Stimulated activated naive B cell treated with anti-CD40 and anti-IgM and Interleukin-4, amounts not matched to agents 10 μg/mL and 1 μg/mL and 100 μg/mL, for 72 hours (primary cell): ENCODE measurements at regions not wholly inside any gene's neighbourhood (a gene's known extent, or its start where the extent isn't known, plus 50 kb on each side); places are given as distances from the start of the nearest gene placed in this dataset.
"Not testable (repeated sequence)": the region's sequence is repeated elsewhere in the genome, so short reads cannot be mapped to it uniquely, and the experiment has no call there.

Source experiments
- ATAC-seq, 2 donors: fragments of 150-1000 bp; cut with Tn5 transposase; replicated peaks; 2 replicates each; pipeline ENCODE4 v1.10.0; 2021; ENCODE audit warnings: moderate library complexity in 1 of 2
- DNase-seq: peaks from one replicate; pipeline ENCODE4 v3.0.0; 2021
- H3K27ac Mint-ChIP-seq: one replicate; pipeline ENCODE4 v1.8.0; 2022; ENCODE audit warnings: mild to moderate bottlenecking, mixed read lengths
- H3K27me3 Mint-ChIP-seq, 2 donors: one replicate each; pipeline ENCODE4 v1.8.0; 2022; ENCODE audit warnings: mixed read lengths in 2 of 2
- H3K36me3 Mint-ChIP-seq, 2 donors: one replicate each; pipeline ENCODE4 v1.8.0; 2022; ENCODE audit warnings: mixed read lengths in 2 of 2, mild to moderate bottlenecking in 1 of 2
- H3K4me1 Mint-ChIP-seq, 2 donors: one replicate each; pipeline ENCODE4 v1.8.0; 2022; ENCODE audit warnings: mixed read lengths in 2 of 2, mild to moderate bottlenecking in 1 of 2
- H3K4me3 Mint-ChIP-seq, 2 donors: one replicate each; pipeline ENCODE4 v1.8.0; 2022; ENCODE audit warnings: mild to moderate bottlenecking in 2 of 2, mixed read lengths in 2 of 2, moderate library complexity in 1 of 2
- H3K9me3 Mint-ChIP-seq, 2 donors: one replicate each; pipeline ENCODE4 v1.8.0; 2022; ENCODE audit warnings: mixed read lengths in 2 of 2, mild to moderate bottlenecking in 1 of 2

DNA sequence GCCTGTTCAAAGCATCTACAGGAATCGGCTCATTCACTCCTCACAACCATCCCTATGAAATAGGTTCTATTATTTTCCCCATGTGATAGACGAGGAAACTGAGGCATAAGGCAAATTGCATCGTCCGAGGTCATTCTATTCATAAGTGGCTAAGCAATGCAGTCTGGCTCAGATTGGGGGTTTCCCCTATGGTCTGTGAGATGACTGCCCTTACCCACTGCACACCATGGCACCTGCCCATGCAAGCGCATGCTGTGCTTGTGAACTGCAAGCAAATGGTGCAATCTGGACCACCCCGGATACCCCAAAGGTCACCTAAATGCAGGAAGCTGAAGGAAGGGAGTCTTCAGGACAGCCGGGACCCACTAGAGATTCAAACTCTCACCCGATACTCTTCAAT is 123.4 kb upstream of the SOD1 start:
- no peak overlapping the region for H3K4me3 Mint-ChIP-seq
- H3K36me3 Mint-ChIP-seq = no peaks in the 10 kb centered on the region
- peak; percentile 41 to 58 for ATAC-seq
- no peaks in the 10 kb centered on the region for H3K27me3 Mint-ChIP-seq
- no peak overlapping the region for H3K27ac Mint-ChIP-seq
- H3K9me3 Mint-ChIP-seq = no peaks in the 10 kb centered on the region
- DNase-seq = no peak
- H3K4me1 Mint-ChIP-seq = no peaks in the 10 kb centered on the region

DNA sequence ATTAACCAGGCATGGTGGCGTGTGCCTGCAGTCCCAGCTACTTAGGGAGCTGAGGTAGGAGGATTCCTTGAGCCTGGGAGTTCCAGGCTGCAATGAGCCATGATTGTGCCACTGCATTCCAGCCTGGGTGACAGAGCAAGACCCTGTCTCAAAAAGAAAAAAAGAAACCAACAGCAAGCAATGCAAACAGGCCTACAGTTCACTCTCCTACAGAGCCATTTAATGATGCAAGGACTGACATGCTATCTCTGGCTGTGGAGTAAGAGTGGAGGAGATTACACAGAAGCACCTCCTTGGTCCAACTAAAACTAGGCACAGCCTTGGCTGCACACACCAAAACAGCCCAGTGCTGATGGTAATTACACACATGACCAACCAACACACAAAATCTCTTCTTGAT is 127.5 kb upstream of the SOD1 start:
- no peaks in the 10 kb centered on the region for H3K27me3 Mint-ChIP-seq
- H3K9me3 Mint-ChIP-seq = no peaks in the 10 kb centered on the region
- ATAC-seq (no peak), DNase-seq (no peak)
- no peak overlapping the region for H3K4me3 Mint-ChIP-seq
- no peaks in the 10 kb centered on the region for H3K4me1 Mint-ChIP-seq
- H3K36me3 Mint-ChIP-seq = no peaks in the 10 kb centered on the region
- no peak overlapping the region for H3K27ac Mint-ChIP-seq

DNA sequence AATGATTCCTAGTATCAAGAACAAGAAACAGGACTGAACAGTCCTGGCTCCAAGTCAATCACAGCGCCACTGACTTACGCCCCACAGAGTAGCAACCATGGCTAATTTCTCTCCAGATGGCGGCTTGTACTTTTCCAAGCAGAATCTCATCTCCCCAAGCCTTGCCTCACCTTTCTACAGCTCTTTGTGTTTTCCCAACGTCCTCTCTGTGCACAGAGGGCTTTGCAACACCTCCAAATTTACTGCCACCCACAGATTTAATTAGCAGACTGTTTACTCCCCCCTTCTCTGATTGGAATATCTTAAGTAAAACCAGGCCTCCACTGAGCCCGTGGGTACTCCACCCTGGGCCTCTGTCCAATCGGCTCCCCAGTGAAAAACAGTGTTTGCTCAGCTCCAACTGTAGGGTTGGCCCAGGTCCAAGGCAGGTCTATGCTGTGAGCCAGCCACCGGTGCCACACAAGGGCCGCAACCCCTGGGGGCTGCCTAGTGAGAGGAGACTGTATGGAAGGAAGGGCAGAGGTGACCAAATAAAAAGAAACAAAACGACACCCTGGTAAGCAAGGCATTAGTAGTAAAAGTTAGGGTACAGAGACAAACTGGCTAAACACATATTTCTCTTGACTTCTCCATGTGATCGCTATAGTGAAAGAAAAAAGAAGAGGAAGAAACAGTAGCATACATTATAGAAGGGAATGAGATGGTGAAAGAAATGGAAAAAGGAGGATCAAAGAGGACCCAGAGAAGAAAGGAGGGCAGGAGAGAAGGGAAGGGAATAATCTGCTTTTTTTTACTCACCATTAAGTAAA is 128.4 kb upstream of the SOD1 start:
- H3K9me3 Mint-ChIP-seq = no peaks in the 10 kb centered on the region
- H3K36me3 Mint-ChIP-seq = no peaks in the 10 kb centered on the region
- no peaks in the 10 kb centered on the region for H3K27me3 Mint-ChIP-seq
- no peak for DNase-seq
- no peaks in the 10 kb centered on the region for H3K4me1 Mint-ChIP-seq
- H3K4me3 Mint-ChIP-seq = no peak overlapping the region
- ATAC-seq = no peak
- no peak overlapping the region for H3K27ac Mint-ChIP-seq

DNA sequence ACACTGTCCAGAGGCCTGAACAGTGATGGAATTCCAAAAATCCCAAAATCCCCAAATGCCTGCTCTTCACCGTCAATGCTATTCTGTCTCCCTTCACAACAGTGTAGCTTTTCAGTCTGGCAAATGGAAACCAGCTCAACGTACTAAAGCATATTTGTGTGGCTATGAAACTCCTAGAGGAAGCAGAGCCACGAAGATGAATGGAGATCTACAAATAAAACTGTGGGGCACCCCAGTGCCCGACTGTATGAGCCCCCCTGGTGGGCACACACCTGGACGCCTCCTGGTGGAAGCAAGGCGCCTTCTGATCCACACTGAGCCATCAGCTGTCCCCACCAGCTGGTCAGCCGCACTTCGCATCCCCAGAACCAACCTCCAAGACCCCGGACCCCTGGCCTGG is 129.1 kb upstream of the SOD1 start:
- H3K4me3 Mint-ChIP-seq = no peak overlapping the region
- no peaks in the 10 kb centered on the region for H3K4me1 Mint-ChIP-seq
- no peaks in the 10 kb centered on the region for H3K27me3 Mint-ChIP-seq
- ATAC-seq (no peak), DNase-seq (no peak)
- H3K36me3 Mint-ChIP-seq = no peaks in the 10 kb centered on the region
- H3K9me3 Mint-ChIP-seq = no peaks in the 10 kb centered on the region
- no peak overlapping the region for H3K27ac Mint-ChIP-seq

DNA sequence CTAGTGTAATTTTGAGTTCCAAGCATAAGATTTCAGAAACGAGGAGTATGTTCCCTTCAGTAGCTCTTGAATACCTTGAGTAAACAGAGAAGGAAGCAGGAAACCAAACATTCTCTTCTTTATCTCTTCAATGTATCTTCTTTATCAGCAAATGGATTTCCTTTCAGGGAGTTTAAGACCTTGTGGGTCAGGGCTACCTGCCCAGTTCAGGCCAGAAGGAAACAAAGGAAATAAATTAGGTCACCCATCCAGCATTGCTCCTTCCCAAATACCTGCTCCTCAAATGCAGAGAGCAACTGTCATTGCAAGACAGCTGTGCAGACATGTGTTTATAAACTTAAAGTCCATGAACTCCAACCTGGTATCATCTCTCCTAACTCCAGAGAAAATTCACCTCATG is 130.1 kb upstream of the SOD1 start:
- Mint-ChIP-seq H3K36me3 (no peaks in the 10 kb centered on the region), H3K27ac (no peak overlapping the region), H3K4me1 (no peaks in the 10 kb centered on the region), H3K9me3 (peaks cover 0 to 1% of the 10 kb centered on the region in 2 donors), H3K27me3 (no peaks in the 10 kb centered on the region), H3K4me3 (no peak overlapping the region)
- ATAC-seq (no peak), DNase-seq (no peak)

DNA sequence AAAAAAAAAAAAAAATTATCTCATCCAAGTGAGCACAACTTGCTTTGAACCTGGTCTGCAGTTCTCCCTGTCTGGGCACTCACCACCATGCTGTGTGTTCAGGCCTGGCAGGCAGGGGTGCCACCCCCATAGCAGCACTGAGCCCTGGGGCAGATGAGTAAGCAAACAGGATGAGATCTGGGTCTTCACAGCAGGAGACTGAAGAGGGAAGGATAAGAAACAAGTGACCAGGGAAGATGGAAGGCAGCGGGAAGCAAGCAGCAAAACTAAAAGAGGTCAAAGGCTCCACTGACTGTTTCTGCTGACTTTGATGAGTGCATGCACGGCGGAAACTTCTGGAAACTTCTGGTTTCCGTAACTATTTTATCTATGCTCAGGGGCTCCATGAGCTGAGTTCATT is 133.5 kb upstream of the SOD1 start:
- H3K4me1 Mint-ChIP-seq = no peaks in the 10 kb centered on the region
- no peak overlapping the region for H3K4me3 Mint-ChIP-seq
- no peaks in the 10 kb centered on the region for H3K36me3 Mint-ChIP-seq
- H3K9me3 Mint-ChIP-seq = peaks cover 0 to 1% of the 10 kb centered on the region in 2 donors
- ATAC-seq = no peak
- DNase-seq = no peak
- H3K27me3 Mint-ChIP-seq = no peaks in the 10 kb centered on the region
- no peak overlapping the region for H3K27ac Mint-ChIP-seq

DNA sequence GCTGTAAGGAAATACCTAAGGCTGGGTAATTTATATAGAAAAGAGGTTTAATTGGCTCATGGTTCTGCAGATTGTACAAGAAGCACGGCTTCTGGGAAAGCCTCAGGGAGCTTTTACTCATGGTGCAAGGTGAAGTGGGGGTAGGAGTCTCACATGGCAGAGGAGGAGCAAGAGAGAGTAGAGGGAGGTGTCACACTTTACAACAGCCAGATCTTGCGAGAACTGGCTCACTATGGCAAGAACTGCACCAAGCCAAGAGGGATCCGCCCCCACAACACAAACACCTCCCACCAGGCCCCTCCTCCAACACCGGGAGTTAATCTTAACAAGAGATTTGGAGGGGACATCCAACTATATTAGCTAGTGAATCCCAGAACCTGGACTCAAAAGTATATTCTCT is 135.4 kb upstream of the SOD1 start:
- Mint-ChIP-seq H3K9me3 (peaks cover 0 to 1% of the 10 kb centered on the region in 2 donors), H3K4me1 (no peaks in the 10 kb centered on the region), H3K27me3 (no peaks in the 10 kb centered on the region), H3K27ac (no peak overlapping the region), H3K4me3 (no peak overlapping the region), H3K36me3 (no peaks in the 10 kb centered on the region)
- ATAC-seq (no peak), DNase-seq (no peak)

DNA sequence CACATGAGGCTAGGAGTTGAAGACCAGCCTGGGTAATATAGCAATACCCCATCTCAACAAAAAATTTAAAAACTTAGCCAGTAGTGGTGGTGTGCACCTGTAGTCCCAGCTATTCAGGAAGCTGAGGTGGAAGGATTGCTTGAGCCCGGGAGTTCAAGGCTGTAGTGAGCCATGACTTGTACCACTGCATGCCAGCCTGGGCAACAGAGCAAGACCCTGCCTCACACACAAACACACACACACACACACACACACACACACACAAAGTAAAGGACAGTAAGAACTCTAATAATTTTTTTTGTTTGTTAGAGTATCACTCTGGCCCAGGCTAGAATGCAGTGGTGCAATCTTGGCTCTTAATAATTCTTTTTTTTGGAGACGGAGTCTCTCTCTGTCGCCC is 138.0 kb upstream of the SOD1 start:
- Mint-ChIP-seq H3K4me1 (peaks cover 5 to 10% of the 10 kb centered on the region in 2 donors), H3K27ac (no peak overlapping the region)
- ATAC-seq = no peak

DNA sequence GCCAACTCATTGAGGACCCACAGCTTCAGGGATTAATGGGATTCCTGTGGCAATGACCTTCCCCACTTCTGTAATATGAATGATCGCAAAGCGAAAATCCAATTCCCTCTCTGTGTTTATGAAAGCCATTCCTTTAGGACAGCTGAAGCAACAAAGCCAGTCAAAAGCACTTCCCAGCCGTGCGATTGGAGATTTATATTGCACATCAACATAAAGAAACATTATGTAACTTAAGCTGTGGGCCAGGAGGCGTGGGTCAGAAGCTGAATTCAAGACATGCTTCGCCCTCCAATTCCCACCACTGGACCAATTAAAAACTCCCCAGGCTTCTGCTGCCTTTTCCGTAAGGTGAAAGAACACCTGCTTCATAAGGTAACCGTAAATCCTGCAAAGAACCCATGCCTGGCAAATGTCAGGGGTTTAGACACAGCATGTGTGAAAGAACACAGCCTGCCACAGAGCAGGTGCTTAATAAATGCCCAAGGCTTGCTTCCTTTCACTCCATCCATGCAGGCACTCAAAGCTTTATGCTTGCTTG is 138.9 kb upstream of the SOD1 start:
- DNase-seq = no peak
- H3K4me1 Mint-ChIP-seq = peaks cover 5 to 10% of the 10 kb centered on the region in 2 donors

More for the DNA sequence above, 138.0 kb upstream of the SOD1 start:
- Mint-ChIP-seq H3K4me3 (no peak overlapping the region), H3K9me3 (peaks cover 0 to 1% of the 10 kb centered on the region in 2 donors), H3K36me3 (no peaks in the 10 kb centered on the region), H3K27me3 (no peaks in the 10 kb centered on the region)
- no peak for DNase-seq

DNA sequence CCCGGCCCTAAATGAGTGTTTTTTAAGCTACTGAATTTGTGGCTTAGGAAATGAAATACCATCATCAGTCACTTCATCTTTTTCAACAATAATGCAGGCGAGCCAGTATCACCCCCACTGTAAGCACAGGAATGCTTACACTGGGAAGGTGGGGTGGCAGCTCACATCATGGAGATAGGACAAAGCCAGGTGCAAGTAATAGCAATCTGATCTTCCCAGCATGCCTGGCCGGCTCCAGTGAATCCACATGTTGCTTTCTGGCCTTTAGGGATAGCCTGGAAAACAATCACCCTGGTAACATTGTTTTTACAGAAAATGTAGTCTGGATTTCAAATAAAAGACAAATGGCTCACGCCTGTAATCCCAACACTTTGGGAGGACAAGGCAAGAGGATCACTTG is 140.9 kb upstream of the SOD1 start:
- H3K36me3 Mint-ChIP-seq = no peaks in the 10 kb centered on the region
- H3K4me3 Mint-ChIP-seq = no peak overlapping the region

More for the DNA sequence above, 138.9 kb upstream of the SOD1 start:
- H3K27me3 Mint-ChIP-seq = no peaks in the 10 kb centered on the region
- H3K27ac Mint-ChIP-seq = no peak overlapping the region
- ATAC-seq = no peak
- no peaks in the 10 kb centered on the region for H3K36me3 Mint-ChIP-seq
- H3K9me3 Mint-ChIP-seq = peaks cover 0 to 1% of the 10 kb centered on the region in 2 donors
- no peak overlapping the region for H3K4me3 Mint-ChIP-seq

DNA sequence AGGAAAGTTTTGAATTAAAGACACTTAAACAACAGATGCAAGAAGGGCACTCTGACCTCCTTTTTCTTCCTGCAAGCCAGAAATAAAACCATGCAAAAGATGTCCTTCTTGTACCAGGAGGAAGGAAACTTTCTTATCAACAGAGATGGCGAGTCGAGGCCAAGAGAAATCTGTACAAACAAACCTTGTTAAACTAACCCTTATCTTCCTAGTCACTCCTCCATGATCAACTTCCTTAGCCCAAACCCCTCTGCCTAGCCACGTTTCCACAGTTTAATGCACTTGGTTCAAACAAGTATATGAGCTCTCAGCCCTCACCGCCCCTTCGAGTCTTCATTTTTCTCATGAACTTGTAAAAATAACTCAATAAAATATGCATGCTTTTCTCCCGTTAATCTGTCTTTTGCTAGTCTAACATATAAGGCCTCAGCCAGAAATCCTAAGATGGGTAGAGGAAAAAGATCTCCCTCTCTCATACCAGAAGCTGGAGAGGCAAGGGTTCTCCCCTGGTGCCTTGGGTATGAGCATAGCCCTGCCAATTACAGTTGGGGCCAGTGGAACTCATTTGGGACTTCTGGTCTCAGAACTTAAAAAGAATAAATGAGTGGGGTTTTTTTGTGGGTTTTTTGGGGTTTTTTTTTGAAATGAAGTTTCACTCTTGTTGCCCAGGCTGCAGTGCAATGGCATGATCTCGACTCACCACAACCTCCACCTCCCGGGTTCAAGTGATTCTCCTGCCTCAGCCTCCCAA is 141.7 kb upstream of the SOD1 start:
- no peak overlapping the region for H3K27ac Mint-ChIP-seq

More for the DNA sequence above, 140.9 kb upstream of the SOD1 start:
- ATAC-seq = no peak
- Mint-ChIP-seq H3K4me1 (peaks cover 5 to 10% of the 10 kb centered on the region in 2 donors), H3K27ac (no peak overlapping the region), H3K27me3 (peaks cover 0 to 5% of the 10 kb centered on the region in 2 donors), H3K9me3 (no peaks in the 10 kb centered on the region)
- no peak for DNase-seq

DNA sequence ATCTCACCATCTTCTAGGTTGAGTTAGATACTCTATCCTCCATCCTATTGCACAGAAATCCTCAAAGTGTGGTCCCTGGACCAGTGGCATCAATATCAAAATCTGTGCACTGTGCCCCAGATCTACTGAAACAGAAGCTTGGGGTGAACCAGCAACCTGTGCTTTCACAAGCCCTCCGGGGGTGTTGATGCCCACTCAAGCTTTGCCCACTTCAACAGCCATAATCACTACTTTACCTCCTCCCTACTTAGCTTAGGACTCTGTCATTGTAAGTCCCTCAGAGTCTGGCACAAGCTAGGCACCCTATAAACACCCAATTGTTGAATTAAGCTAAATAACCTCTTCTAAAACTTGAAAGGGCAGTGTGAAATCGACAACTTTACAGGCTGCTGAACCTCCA is 144.2 kb upstream of the SOD1 start:
- DNase-seq (no peak), ATAC-seq (no peak)
- Mint-ChIP-seq H3K9me3 (no peaks in the 10 kb centered on the region), H3K36me3 (no peaks in the 10 kb centered on the region), H3K27ac (no peak overlapping the region), H3K27me3 (peaks cover 0 to 5% of the 10 kb centered on the region in 2 donors), H3K4me3 (no peak overlapping the region), H3K4me1 (peaks cover 5 to 10% of the 10 kb centered on the region in 2 donors)

More for the DNA sequence above, 141.7 kb upstream of the SOD1 start:
- Mint-ChIP-seq H3K4me1 (peaks cover 5 to 10% of the 10 kb centered on the region in 2 donors), H3K36me3 (no peaks in the 10 kb centered on the region), H3K27me3 (peaks cover 0 to 5% of the 10 kb centered on the region in 2 donors), H3K4me3 (no peak overlapping the region), H3K9me3 (no peaks in the 10 kb centered on the region)
- ATAC-seq (peak; percentile 58 to 85), DNase-seq (peak; percentile 7)

DNA sequence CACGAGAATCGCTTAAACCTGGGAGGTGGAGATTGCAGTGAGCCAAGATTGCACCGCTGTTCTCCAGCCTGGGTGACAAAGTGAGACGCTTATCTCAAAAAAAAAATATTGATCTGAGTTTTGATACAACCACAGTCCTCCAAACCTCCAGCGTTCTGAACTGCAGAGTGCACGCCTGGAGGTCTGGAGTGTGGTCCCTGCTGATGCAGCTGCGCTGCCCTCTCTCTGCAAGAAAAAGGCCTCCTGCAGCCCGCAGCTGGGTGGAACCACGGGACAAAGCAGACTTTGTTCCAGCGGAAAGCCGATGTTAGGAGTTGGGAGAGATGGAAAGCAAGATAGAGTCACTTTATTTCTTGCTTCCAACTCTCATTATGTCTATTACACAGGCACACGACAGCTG is 144.9 kb upstream of the SOD1 start:
- Mint-ChIP-seq H3K4me3 (no peak overlapping the region), H3K36me3 (no peaks in the 10 kb centered on the region), H3K27ac (no peak overlapping the region), H3K9me3 (no peaks in the 10 kb centered on the region), H3K4me1 (peaks cover 7 to 16% of the 10 kb centered on the region in 2 donors), H3K27me3 (peaks cover 0 to 5% of the 10 kb centered on the region in 2 donors)
- ATAC-seq (no peak), DNase-seq (no peak)

DNA sequence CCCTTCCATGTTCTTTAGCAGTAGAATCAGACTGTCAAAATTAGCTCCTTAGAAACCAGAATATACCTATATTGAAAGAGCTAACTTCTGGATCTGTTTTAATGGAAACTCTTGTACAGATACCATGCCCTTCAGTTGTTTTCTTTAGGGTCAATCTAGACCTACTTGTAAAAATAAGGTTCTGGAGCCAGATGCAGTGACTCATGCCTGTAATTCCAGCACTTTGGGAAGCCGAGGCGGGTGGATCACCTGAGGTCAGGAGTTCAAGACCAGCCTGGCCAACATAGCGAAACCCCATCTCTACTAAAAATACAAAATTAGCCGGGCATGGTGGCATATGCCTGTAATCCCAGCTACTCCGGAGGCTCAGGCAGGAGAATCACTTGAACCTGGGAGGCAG is 146.0 kb upstream of the SOD1 start:
- H3K9me3 Mint-ChIP-seq, H3K36me3 Mint-ChIP-seq, H3K27ac Mint-ChIP-seq, ATAC-seq, H3K27me3 Mint-ChIP-seq, H3K4me3 Mint-ChIP-seq, DNase-seq: not testable (repeated sequence)
- H3K4me1 Mint-ChIP-seq = peaks cover 16 to 27% of the 10 kb centered on the region in 2 donors

DNA sequence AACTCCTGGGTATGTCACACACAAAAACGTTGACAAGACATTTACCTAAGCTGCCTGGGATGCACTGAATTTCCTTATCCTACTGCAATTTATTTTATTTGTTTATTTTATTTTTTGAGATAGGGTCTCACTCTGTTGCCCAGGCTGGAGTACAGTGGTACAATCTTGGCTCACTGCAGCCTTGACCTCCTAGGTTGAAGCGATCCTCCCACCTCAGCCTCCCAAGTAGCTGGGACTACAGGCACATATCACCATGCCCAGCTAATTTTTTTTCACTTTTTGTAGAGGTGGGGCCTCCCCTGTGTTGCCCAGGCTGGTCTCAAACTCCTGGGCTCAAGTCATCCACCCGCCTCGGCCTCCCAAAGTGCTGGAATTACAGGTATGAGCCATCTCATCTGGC is 147.5 kb upstream of the SOD1 start:
- not testable (repeated sequence) for H3K9me3 Mint-ChIP-seq, H3K27me3 Mint-ChIP-seq, H3K27ac Mint-ChIP-seq, DNase-seq, H3K36me3 Mint-ChIP-seq, ATAC-seq, H3K4me3 Mint-ChIP-seq
- H3K4me1 Mint-ChIP-seq = peaks cover 20 to 27% of the 10 kb centered on the region in 2 donors
